Posterior vena cava (tissue), 2 donors: ENCODE measurements at regions not wholly inside any gene's neighbourhood (a gene's known extent, or its start where the extent isn't known, plus 50 kb on each side); places are given as distances from the start of the nearest gene placed in this dataset.
A peak's percentile ranks its signal among the peaks of the same experiment; 100 is the strongest.
"Not testable (repeated sequence)": the region's sequence is repeated elsewhere in the genome, so short reads cannot be mapped to it uniquely, and the experiment has no call there.

Source experiments
- DNase-seq: peaks from one replicate; pipeline ENCODE4 v3.0.0-alpha.2; 2020; ENCODE audit warnings: low spot score
- intact Hi-C, 2 donors: fragments of 100-400 bp; cut with DNase I; formaldehyde crosslinking; loops; one replicate each; pipeline versions ENCODE4 v1.14.1 to v1.14.2; 2022 to 2023
- donor health status: DM: yes; HTN: yes; CAD: no.
- donor health status: DM: yes; HTN: yes; CAD: no.

GRCh38 chr4:7141151-7141834, 51.0 kb upstream of the SORCS2 start:
- DNase-seq: no peak
- intact Hi-C loops: no loop called here

GRCh38 chr4:7140692-7141069, 51.7 kb upstream of the SORCS2 start:
- no peak for DNase-seq
- intact Hi-C loops: no loop called here

GRCh38 chr4:7140062-7140691, 52.2 kb upstream of the SORCS2 start:
- no peak for DNase-seq
- intact Hi-C loops: no loop called here

- intact Hi-C loops: no loop called here
- peak; percentile 68 for DNase-seq
Observed at GRCh38 chr4:7139167-7139982, 53.0 kb upstream of the SORCS2 start.

- DNase-seq: no peak
- intact Hi-C loops: no loop called here
Observed at GRCh38 chr4:7138223-7139166, 53.8 kb upstream of the SORCS2 start.

GRCh38 chr4:7137326-7138200, 54.8 kb upstream of the SORCS2 start:
- intact Hi-C loops: loop anchor here in 1 of 2 donors (1.0 kb wide), 1 partner anchor 37 kb away; no protein-coding TSS in a partner anchor
- no peak for DNase-seq

GRCh38 chr4:7136351-7136750, 56.0 kb upstream of the SORCS2 start:
- intact Hi-C loops: no loop called here
- DNase-seq: no peak

GRCh38 chr4:7135389-7135746, 57.0 kb upstream of the SORCS2 start:
- intact Hi-C loops: no loop called here
- no peak for DNase-seq

- intact Hi-C loops: no loop called here
- peak; percentile 94 for DNase-seq
Observed at GRCh38 chr4:7134737-7135388, 57.5 kb upstream of the SORCS2 start.

- DNase-seq, intact Hi-C loops: not testable (repeated sequence)
Observed at GRCh38 chr4:7133818-7134650, 58.3 kb upstream of the SORCS2 start.

- intact Hi-C loops: no loop called here
- DNase-seq: no peak
Observed at GRCh38 chr4:7132730-7133582, 59.4 kb upstream of the SORCS2 start.

- intact Hi-C loops: no loop called here
- DNase-seq: no peak
Observed at GRCh38 chr4:7132249-7132648, 60.1 kb upstream of the SORCS2 start.

- intact Hi-C loops: no loop called here
Observed at GRCh38 chr4:7131498-7132031, 60.8 kb upstream of the SORCS2 start.

GRCh38 chr4:7130621-7131211, 61.6 kb upstream of the SORCS2 start:
- intact Hi-C loops: no loop called here
- DNase-seq: no peak

More at GRCh38 chr4:7131498-7132031, 60.8 kb upstream of the SORCS2 start:
- no peak for DNase-seq

GRCh38 chr4:7129871-7130620, 62.2 kb upstream of the GRPEL1 start:
- intact Hi-C loops: no loop called here
- DNase-seq: no peak
